GM21447 (cell line): ENCODE measurements at regions not wholly inside any gene's neighbourhood (a gene's known extent, or its start where the extent isn't known, plus 50 kb on each side); places are given as distances from the start of the nearest gene placed in this dataset.
A peak's percentile ranks its signal among the peaks of the same experiment; 100 is the strongest.
"Not testable (repeated sequence)": the region's sequence is repeated elsewhere in the genome, so short reads cannot be mapped to it uniquely, and the experiment has no call there.

ENCODE experiments used
- ATAC-seq: cut with Tn5 transposase; IDR thresholded peaks from one replicate; pipeline ENCODE4 v1.9.1; 2021; ENCODE audit not compliant: unreplicated experiment

DNA sequence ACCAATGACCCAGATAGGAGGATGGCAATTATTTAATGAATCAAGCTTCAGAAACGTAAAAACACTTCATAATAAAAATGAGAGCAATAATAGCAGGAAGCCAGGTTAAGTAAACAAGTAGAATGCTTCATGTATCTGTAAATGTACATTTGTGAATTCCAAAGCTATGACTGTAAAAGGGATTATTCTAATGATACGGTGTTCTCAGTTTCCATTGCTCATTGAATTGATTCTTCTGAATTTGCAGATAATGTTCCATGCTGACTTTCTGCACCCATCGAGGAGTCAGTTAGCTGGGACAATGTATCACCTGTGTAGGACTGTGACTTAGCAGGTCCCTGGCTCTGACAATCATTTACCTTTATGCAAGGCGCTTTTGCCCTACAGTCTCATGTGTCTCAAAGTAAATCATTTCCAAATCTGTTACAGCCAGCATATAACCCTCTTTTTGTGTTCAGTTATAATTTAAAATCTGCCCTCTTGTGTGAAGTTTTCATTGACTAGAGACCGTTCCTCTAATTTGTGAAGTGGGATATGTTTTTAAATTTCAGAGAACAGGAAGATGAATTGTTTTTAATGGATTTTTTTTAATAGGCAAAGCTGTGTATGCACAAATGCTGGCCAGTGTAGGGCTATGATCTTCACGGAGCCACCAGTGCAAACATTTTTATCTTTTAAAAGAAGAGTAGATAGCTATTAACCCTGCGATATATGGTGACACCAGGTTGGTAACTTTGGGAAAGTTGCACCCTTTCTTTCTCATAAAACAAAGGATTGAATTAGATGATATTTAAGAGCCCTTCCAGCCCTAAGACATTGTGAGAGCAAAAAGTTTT is 267.1 kb downstream of the KLF5 start:
- peak; percentile 76 for ATAC-seq

DNA sequence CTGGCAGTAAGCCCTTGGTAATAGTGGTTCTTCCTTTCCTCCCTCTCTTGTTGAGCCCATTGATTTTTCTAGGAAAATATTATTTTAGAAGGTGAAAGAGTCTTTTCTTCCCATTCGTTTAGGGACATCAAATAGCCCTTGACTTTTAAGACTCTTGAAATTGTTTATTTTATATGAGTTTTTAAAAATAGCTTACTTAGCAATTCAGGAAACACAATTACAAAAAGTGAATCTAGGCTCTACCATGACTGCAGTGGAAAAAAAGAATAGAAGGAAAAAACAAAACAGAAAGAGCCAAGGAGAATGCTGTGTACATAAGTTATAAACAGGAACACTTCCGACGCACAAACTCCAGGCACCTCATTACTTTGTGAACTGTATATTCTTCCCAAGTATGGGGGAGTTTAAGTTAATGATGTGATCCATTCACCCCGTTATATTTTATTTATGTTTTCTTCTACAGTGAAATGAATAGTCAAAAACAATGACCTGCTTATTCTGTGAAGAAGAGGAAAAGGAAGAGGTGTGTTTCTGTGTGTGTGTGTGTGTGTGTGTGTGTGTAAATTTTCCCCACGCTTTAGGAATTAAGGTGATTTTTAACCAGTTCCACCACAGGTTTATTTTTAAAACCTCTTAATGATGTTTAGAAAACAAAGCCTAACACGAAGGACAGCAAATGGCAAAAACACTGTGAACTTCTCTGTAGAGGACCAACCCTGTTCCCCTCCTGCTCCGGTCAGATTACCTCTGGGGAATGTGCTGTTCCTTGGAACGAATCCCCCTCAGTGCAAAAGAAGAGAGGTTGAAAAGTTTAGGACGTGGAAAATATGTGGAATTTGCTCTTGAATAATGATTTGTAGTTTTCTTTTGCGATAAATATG is 266.3 kb downstream of the KLF5 start:
- no peak for ATAC-seq

DNA sequence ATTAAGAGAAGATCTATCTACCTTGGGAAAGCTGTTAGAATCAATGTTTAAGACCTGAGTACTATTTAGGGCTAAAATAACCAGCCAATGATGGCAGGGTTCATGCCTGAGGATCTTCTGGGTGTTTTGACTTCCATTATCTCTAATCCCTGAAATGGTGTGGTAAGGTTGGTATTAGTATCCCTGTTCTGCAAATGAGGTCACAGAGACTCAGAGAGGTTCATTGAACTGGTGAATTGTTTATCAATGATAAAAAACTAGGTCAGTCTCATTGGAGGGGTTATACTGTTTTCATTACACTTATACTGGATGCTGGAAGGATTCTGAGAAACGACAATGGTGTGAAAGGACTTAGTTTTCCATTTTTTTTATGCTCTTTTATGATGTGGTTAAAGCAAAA is 264.8 kb downstream of the KLF5 start:
- ATAC-seq: no peak

GRCh38 chr13:73321043-73321442 is 262.2 kb downstream of the KLF5 start:
- ATAC-seq: no peak

DNA sequence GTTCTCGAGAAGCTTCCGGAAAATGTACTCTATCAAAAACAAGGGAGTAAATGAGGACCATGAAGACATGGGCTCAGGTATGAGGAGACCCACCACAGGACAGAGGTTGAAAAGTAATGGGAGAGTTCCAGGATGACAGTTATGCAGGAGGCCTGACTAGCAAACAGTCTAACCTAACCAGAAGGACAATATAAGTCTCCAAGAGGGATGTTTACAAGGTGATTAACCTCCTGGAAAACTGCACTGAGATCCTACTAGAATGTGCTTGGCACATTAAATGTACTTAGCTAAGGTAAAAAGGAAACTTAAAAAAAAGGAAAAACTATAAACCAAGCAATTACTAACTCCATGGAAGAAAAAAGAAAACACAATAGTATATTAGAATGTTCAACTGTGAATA is 258.3 kb downstream of the KLF5 start:
- ATAC-seq: no peak

GRCh38 chr13:73310366-73310765 is 251.6 kb downstream of the KLF5 start:
- ATAC-seq: no peak

DNA sequence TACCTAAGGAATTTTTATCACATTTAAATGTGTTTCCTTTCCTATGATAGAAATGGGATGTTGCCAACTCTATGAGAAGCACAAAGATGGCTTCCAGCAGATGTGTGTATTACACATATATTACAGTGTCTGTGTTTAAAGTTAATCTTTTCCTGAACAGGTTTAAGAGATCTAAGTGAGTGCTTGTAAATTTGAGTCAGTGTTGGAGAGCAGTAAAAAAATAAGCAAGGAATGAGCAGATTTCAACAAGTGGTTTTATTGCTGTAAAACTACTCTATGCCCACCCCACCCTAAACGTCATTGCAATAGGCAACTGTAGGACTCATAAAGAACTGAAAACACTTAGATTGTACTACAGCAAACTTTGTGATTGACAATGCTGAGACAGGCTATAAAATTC is 248.7 kb downstream of the KLF5 start:
- no peak for ATAC-seq

- ATAC-seq: no peak
These were observed 247.9 kb downstream of the KLF5 start for GRCh38 chr13:73306688-73307087.

GRCh38 chr13:73304442-73304841 is 245.6 kb downstream of the KLF5 start:
- no peak for ATAC-seq

- ATAC-seq: no peak
These were observed 245.0 kb downstream of the KLF5 start for GRCh38 chr13:73303851-73304250.

GRCh38 chr13:73301622-73302021 is 242.8 kb downstream of the KLF5 start:
- not testable (repeated sequence) for ATAC-seq

DNA sequence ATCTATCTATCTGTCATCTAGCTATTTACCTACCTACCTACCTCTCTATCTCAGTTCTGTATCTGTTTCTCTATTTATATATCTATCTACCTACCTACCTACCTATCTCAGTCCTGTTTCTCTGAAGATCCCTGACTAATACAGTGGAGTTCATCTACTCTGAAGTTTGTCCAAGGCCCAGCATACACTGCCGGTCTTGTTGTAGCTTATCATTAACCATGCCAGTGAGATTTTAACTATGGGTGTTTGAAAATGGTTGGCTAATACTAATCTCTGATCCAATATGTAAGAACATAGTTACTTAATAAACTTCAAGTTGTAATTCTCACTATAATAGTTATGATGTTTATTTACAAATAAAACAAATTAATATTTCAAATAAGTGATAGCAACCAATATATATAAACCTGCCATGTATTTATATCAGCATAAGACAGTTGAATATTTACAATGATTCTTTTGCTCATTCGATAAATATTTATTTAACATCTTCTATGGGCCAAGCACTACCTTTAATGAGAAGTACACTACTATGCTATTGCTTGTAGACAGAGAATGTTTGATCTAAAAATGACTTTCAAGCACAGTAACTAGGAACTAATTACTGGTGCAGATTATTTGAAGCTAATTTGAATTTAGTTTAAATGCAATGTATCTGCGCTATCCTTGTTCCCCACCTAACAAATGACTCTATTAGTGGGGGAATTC is 242.1 kb downstream of the KLF5 start:
- no peak for ATAC-seq

DNA sequence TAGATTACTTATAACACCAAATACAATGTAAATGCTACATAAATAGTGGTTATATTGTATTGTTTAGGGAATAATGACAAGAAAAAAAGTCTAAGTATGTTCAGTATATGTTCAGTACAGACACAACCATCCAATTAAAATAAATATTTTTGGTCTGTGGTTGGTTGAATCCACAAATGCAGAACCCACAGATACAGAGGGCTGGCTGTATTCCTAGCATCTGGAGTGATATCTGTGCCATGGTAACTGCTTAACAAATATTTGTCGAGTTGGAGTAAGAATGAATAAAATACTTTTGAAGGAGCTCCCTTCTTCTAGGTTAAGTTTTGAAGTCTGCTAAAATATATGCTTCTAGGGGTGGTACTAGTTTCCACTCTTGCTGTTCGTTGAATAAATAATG is 241.0 kb downstream of the KLF5 start:
- ATAC-seq: no peak

- no peak for ATAC-seq
These were observed 235.2 kb downstream of the KLF5 start for GRCh38 chr13:73293913-73294523.

GRCh38 chr13:73292127-73292526 is 233.3 kb downstream of the KLF5 start:
- ATAC-seq: no peak

- ATAC-seq: no peak
These were observed 232.0 kb downstream of the KLF5 start for GRCh38 chr13:73290844-73291243.

- ATAC-seq: no peak
These were observed 229.8 kb downstream of the KLF5 start for GRCh38 chr13:73288596-73288995.

DNA sequence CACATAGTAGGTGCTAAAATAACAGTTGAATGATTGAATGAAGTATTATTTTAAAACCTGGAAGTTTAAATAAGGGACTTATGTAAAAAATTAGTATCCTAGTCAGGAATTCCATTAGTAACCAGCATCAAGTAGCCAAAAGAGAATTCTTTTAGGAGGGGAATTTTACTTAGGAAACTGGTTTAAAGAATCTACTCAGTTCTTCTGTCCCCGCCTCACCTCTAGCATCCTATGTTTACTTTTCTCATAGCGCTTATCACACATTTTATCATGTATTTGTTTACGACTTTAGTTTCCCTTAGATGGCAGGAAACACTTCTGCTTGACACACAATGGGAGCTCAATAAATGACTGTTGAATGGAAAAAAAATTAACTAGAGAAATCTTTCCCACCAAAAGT is 229.0 kb downstream of the KLF5 start:
- ATAC-seq: no peak

DNA sequence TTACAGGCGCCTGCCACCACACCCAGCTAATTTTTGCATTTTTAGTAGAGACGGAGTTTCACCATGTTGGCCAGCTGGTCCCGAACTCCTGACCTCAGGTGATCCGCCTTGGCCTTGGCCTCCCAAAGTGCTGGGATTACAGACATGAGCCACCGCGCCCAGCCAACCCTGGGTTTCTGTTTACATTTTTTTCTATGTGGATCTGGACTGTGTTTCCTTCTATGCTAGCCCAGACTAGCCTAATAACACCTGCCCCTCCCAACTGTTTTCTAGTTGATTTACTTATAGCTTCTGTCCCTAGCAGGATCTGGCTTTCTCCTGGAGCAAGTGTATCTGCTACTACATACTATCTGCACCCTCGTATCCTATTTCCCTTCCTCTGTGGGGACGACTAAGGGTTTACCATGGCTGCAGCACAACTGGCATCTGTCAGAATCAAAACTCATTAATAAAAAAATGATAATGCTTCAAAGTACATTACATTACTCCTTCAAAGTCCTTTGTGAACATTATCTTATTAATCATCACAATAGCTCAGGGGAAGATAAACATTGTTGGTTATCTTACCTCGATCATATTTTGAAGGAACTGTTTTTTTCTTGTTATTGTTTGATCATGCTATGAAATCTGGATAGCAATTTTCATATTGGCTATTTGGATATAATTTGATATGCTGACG is 228.3 kb downstream of the KLF5 start:
- ATAC-seq: no peak

GRCh38 chr13:73286177-73286576 is 227.4 kb downstream of the KLF5 start:
- no peak for ATAC-seq
